ENCODE measurements at regions not wholly inside any gene's neighbourhood (a gene's known extent, or its start where the extent isn't known, plus 50 kb on each side); places are given as distances from the start of the nearest gene placed in this dataset.

- Histone ChIP-seq H3K4me1 (ENCODE audit: control insufficient read depth in 4 of 4, insufficient read depth in 4 of 4, low read length in 3 of 4) (peaks cover 0 to 2% (median 0%) of the 10 kb centered on the region in 4 donors), H3K27ac (ENCODE audit: low read depth in 1 of 2, low read length in 2 of 2) (no peak overlapping the region), H3K36me3 (ENCODE audit: control insufficient read depth in 4 of 4, insufficient read depth in 3 of 4, low read depth in 1 of 4, low read length in 3 of 4) (no peaks in the 10 kb centered on the region), H3K4me3 (ENCODE audit: low read depth in 1 of 3, low read length in 3 of 3) (no peak overlapping the region), H3K27me3 (ENCODE audit: control insufficient read depth in 4 of 4, insufficient read depth in 4 of 4, low read length in 3 of 4) (no peaks in the 10 kb centered on the region), H3K9me3 (ENCODE audit: control insufficient read depth in 4 of 4, low read length in 3 of 4) (no peaks in the 10 kb centered on the region), H3K9ac (ENCODE audit: low read depth in 1 of 2, low read length in 2 of 2) (no peak overlapping the region)
- DNase-seq (ENCODE audit: low spot score): no peak
- TF ChIP-seq CTCF (IDR thresholded peaks at IDR 0.05; ENCODE audit: low read depth, low read length, missing input control) (no peak), NR2F2 (IDR thresholded peaks at IDR 0.05) (no peak), JUND (IDR thresholded peaks at IDR 0.05) (no peak), ZBTB33 (IDR thresholded peaks at IDR 0.05) (no peak), HNF4A (conservative IDR thresholded peaks at IDR 0.05) (no peak), FOXA1 (IDR thresholded peaks at IDR 0.05) (no peak), RXRA (IDR thresholded peaks at IDR 0.05) (no peak), SP1 (IDR thresholded peaks at IDR 0.05) (no peak), GABPA (IDR thresholded peaks at IDR 0.05 in 1 of 2, conservative IDR thresholded peaks at IDR 0.05 in 1 of 2) (no peak), TAF1 (conservative IDR thresholded peaks at IDR 0.05) (no peak), RAD21 (IDR thresholded peaks at IDR 0.05) (no peak), REST (IDR thresholded peaks at IDR 0.05) (no peak), YY1 (IDR thresholded peaks at IDR 0.05) (no peak), ATF3 (IDR thresholded peaks at IDR 0.05) (no peak)
Measured at GRCh38 chr21:17711896-17712295, 99.2 kb upstream of the BTG3 start.

- Histone ChIP-seq H3K4me1 (ENCODE audit: control insufficient read depth in 4 of 4, insufficient read depth in 4 of 4, low read length in 3 of 4) (peaks cover 0 to 2% (median 0%) of the 10 kb centered on the region in 4 donors), H3K36me3 (ENCODE audit: control insufficient read depth in 4 of 4, insufficient read depth in 3 of 4, low read depth in 1 of 4, low read length in 3 of 4) (no peaks in the 10 kb centered on the region), H3K27me3 (ENCODE audit: control insufficient read depth in 4 of 4, insufficient read depth in 4 of 4, low read length in 3 of 4) (no peaks in the 10 kb centered on the region), H3K27ac (ENCODE audit: low read depth in 1 of 2, low read length in 2 of 2) (no peak overlapping the region), H3K9ac (ENCODE audit: low read depth in 1 of 2, low read length in 2 of 2) (no peak overlapping the region), H3K9me3 (ENCODE audit: control insufficient read depth in 4 of 4, low read length in 3 of 4) (no peaks in the 10 kb centered on the region), H3K4me3 (ENCODE audit: low read depth in 1 of 3, low read length in 3 of 3) (no peak overlapping the region)
- TF ChIP-seq RAD21 (IDR thresholded peaks at IDR 0.05) (no peak), HNF4A (conservative IDR thresholded peaks at IDR 0.05) (no peak), CTCF (IDR thresholded peaks at IDR 0.05; ENCODE audit: low read depth, low read length, missing input control) (no peak), FOXA1 (IDR thresholded peaks at IDR 0.05) (no peak), TAF1 (conservative IDR thresholded peaks at IDR 0.05) (no peak), FOXA2 (IDR thresholded peaks at IDR 0.05) (no peak), RXRA (IDR thresholded peaks at IDR 0.05) (no peak), EGR1 (IDR thresholded peaks at IDR 0.05; ENCODE audit: low read depth in 2 of 2) (no peak), YY1 (IDR thresholded peaks at IDR 0.05) (no peak), ATF3 (IDR thresholded peaks at IDR 0.05) (no peak), ZBTB33 (IDR thresholded peaks at IDR 0.05) (no peak), HNF4G (IDR thresholded peaks at IDR 0.05) (no peak), JUND (IDR thresholded peaks at IDR 0.05) (no peak), NR2F2 (IDR thresholded peaks at IDR 0.05) (no peak), GABPA (IDR thresholded peaks at IDR 0.05 in 1 of 2, conservative IDR thresholded peaks at IDR 0.05 in 1 of 2) (no peak)
- no peak for DNase-seq (ENCODE audit: low spot score)
Measured at GRCh38 chr21:17709266-17709611, 96.5 kb upstream of the BTG3 start.

Measured in liver (tissue), 7 donors.